ENCODE measurements at regions not wholly inside any gene's neighbourhood (a gene's known extent, or its start where the extent isn't known, plus 50 kb on each side); places are given as distances from the start of the nearest gene placed in this dataset.

DNA sequence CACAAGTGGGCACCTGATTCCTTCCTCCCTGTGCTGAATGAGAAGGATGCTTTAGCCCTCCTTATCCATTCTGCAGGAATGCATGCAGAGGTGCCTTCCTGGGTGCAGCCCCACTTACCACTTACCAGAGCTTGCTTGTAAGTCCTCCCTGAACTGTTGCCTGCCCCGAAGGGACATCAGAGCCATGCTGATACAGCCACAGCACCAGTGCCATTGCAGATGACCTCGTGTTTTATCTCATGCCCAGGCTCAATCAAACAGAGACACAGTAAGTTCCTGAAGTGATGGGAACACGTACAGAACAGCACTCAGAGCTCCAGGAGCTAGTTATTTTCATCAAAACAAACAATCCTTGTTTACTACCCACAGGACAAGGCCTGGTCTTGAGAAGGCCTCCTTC lies 81.9 kb downstream of the ATP1A1 start:
- Histone ChIP-seq H3K36me3 (ENCODE audit: control insufficient read depth in 1 of 2, insufficient read depth in 2 of 2, low read length in 1 of 2) (no peaks in the 10 kb centered on the region), H3K4me1 (ENCODE audit: control insufficient read depth in 1 of 2, insufficient read depth in 2 of 2, low read length in 2 of 2) (no peaks in the 10 kb centered on the region), H3K27ac (ENCODE audit: low read depth in 1 of 2, low read length in 2 of 2) (no peak overlapping the region), H3K4me3 (ENCODE audit: low read length in 2 of 2) (no peak overlapping the region), H3K9me3 (ENCODE audit: control insufficient read depth, low read length) (no peaks in the 10 kb centered on the region), H3K27me3 (ENCODE audit: control insufficient read depth in 1 of 2, insufficient read depth in 2 of 2, low read length in 1 of 2) (no peaks in the 10 kb centered on the region)
- DNase-seq (no peak), ATAC-seq (ENCODE audit: low FRiP score) (peak; percentile 30)
- WGBS, 2 donors = 86 to 94% methylated on average over 3 of the region's 3 CpGs
- intact Hi-C loops (cut with DNase I) = no loop called here

DNA sequence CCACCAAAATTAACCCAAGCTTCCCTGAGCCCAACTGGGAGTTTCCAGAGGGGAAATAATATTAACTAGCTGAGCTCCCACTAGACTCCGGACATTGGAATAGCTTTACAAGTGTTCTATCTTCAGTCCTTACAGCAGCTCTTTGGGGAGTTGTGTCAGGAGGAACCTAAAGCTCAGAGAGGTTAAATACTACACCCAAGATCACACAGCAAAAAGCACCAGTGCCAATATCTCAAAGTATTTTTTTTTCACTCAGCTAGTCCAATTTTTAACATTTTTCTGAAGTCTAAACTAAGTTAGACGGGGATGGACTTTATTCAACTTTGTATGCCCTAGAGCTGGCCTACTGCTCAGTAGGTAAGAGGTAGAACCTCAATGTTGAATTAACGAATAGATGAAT lies 82.5 kb downstream of the ATP1A1 start:
- H3K27me3 ChIP-seq (ENCODE audit: control insufficient read depth in 1 of 2, insufficient read depth in 2 of 2, low read length in 1 of 2) = no peaks in the 10 kb centered on the region
- H3K4me3 ChIP-seq (ENCODE audit: low read length in 2 of 2) = no peak overlapping the region
- H3K27ac ChIP-seq (ENCODE audit: low read depth in 1 of 2, low read length in 2 of 2) = no peak overlapping the region
- ATAC-seq (ENCODE audit: low FRiP score) (no peak), DNase-seq (no peak)
- 91 to 94% methylated on average over 3 of the region's 3 CpGs for WGBS, 2 donors
- no peaks in the 10 kb centered on the region for H3K9me3 ChIP-seq (ENCODE audit: control insufficient read depth, low read length)
- H3K36me3 ChIP-seq (ENCODE audit: control insufficient read depth in 1 of 2, insufficient read depth in 2 of 2, low read length in 1 of 2) = no peaks in the 10 kb centered on the region
- intact Hi-C loops (cut with DNase I) = no loop called here
- H3K4me1 ChIP-seq (ENCODE audit: control insufficient read depth in 1 of 2, insufficient read depth in 2 of 2, low read length in 2 of 2) = no peaks in the 10 kb centered on the region

DNA sequence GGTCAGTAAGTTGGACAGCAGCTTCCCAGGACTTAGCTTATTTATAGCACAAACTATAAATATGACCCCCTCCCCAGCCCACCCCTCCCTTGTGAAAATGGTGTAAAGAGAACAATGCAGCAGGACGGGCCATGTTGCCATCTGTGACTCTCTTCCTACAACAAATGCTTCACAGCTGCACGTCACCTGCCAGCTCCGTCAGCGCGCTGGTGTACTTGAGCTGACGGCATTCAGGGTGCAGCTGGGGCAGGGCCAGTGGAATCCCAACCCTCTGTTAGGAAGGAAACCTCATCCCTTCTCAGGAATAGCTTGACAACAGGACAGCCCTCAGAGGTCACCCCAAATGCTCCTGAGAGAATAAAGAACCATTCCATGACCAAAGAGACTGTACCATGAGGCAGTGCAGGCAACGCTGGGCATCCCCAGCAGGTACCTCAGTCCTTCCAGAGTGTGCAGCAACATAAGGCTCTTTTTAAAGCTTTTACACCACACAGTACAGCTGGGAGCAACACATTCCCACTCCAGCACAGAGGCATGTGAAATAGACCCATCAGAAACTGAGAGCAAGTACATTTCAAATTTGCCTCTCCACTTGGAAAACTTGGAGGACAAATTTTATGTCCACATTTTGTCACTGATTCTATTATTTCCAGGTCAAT lies 85.0 kb downstream of the ATP1A1 start:
- Histone ChIP-seq H3K4me1 (ENCODE audit: control insufficient read depth in 1 of 2, insufficient read depth in 2 of 2, low read length in 2 of 2) (no peaks in the 10 kb centered on the region), H3K4me3 (ENCODE audit: low read length in 2 of 2) (no peak overlapping the region), H3K27me3 (ENCODE audit: control insufficient read depth in 1 of 2, insufficient read depth in 2 of 2, low read length in 1 of 2) (no peaks in the 10 kb centered on the region), H3K27ac (ENCODE audit: low read depth in 1 of 2, low read length in 2 of 2) (no peak overlapping the region), H3K36me3 (ENCODE audit: control insufficient read depth in 1 of 2, insufficient read depth in 2 of 2, low read length in 1 of 2) (no peaks in the 10 kb centered on the region), H3K9me3 (ENCODE audit: control insufficient read depth, low read length) (no peaks in the 10 kb centered on the region)
- 92 to 93% methylated on average over 7 of the region's 7 CpGs for WGBS, 2 donors
- ATAC-seq (ENCODE audit: low FRiP score) (no peak), DNase-seq (no peak)
- intact Hi-C loops (cut with DNase I) = no loop called here

DNA sequence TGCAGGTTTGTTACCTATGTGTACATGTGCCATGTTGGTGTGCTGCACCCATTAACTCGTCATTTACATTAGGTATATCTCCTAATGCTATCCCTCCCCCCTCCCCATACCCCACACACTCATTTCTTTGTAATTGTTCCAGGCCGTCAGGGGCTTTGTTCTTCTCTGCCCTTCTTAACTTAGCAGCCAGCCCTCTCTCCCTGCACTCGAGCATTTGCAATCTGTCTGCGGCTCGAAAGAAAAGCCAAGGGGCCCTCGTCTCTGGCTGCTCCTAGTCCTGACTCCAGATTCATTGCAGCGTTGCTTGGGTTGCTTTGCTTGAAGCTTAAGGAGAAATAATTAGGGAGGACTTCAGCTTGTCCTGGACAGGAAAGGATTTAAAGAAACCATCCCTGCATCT lies 85.7 kb downstream of the ATP1A1 start:
- H3K36me3 ChIP-seq (ENCODE audit: control insufficient read depth in 1 of 2, insufficient read depth in 2 of 2, low read length in 1 of 2) = no peaks in the 10 kb centered on the region
- no peak for DNase-seq
- intact Hi-C loops (cut with DNase I) = no loop called here

DNA sequence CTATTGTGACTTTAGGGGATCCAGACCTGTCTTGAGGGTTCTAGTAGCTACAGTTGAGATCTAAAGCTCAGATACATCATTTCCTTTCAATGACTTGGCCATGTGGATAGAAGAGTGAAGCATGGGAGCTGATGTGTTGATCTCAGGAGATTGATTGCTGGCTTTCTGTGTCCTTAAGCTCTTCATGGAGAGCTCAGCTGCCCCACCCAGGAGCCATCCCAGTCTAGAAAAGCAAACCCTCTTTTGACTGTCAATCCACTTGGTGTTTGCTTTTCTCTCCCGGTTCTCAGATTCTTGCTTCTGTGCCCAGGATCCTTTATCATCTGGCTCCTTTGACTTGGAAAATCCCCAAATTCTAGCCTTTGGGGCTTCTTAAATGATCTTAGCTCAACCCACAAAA lies 87.2 kb downstream of the ATP1A1 start:
- intact Hi-C loops (cut with DNase I) = no loop called here
- DNase-seq (no peak), ATAC-seq (ENCODE audit: low FRiP score) (no peak)
- WGBS, 2 donors = 0 to 9% methylated on average over 1 of the region's 1 CpG
- no peak overlapping the region for H3K27ac ChIP-seq (ENCODE audit: low read depth in 1 of 2, low read length in 2 of 2)
- H3K4me3 ChIP-seq (ENCODE audit: low read length in 2 of 2) = no peak overlapping the region
- no peaks in the 10 kb centered on the region for H3K36me3 ChIP-seq (ENCODE audit: control insufficient read depth in 1 of 2, insufficient read depth in 2 of 2, low read length in 1 of 2)
- no peaks in the 10 kb centered on the region for H3K27me3 ChIP-seq (ENCODE audit: control insufficient read depth in 1 of 2, insufficient read depth in 2 of 2, low read length in 1 of 2)
- H3K4me1 ChIP-seq (ENCODE audit: control insufficient read depth in 1 of 2, insufficient read depth in 2 of 2, low read length in 2 of 2) = no peaks in the 10 kb centered on the region
- H3K9me3 ChIP-seq (ENCODE audit: control insufficient read depth, low read length) = no peaks in the 10 kb centered on the region

More for the DNA sequence above, 85.7 kb downstream of the ATP1A1 start:
- no peak overlapping the region for H3K27ac ChIP-seq (ENCODE audit: low read depth in 1 of 2, low read length in 2 of 2)
- no peak overlapping the region for H3K4me3 ChIP-seq (ENCODE audit: low read length in 2 of 2)
- H3K27me3 ChIP-seq (ENCODE audit: control insufficient read depth in 1 of 2, insufficient read depth in 2 of 2, low read length in 1 of 2) = no peaks in the 10 kb centered on the region
- no peaks in the 10 kb centered on the region for H3K9me3 ChIP-seq (ENCODE audit: control insufficient read depth, low read length)
- H3K4me1 ChIP-seq (ENCODE audit: control insufficient read depth in 1 of 2, insufficient read depth in 2 of 2, low read length in 2 of 2) = no peaks in the 10 kb centered on the region
- no peak for ATAC-seq (ENCODE audit: low FRiP score)
- 90 to 97% methylated on average over 7 of the region's 7 CpGs for WGBS, 2 donors

DNA sequence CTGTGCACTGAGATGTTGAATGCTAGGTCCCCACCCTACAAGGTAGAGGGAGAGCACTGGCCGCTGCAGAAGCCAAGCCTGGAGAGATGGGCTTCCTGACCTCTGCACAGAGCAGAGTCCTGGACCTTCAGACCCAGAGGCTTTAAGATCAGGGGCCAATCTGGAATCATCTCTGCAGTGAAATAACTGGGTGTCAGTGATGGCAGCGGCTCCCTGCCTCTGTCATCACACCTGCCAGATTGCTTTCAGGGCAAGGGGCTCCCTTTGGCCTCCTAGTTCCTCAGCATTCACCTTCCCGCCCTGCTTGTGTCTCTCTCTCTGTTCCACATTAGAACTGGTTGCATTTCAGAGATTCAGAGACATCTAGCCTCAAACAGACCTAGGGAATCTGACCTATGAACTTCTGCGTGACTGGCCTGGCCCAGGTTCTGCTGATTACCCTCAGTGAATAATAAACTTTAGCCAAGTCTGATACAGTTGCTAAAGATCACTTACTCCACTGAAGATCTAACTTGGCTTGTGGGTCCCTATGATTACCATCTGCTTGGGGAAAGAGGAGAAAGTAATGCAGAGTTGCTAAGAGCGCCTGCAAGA lies 87.8 kb downstream of the ATP1A1 start:
- Histone ChIP-seq H3K9me3 (ENCODE audit: control insufficient read depth, low read length) (no peaks in the 10 kb centered on the region), H3K4me1 (ENCODE audit: control insufficient read depth in 1 of 2, insufficient read depth in 2 of 2, low read length in 2 of 2) (no peaks in the 10 kb centered on the region), H3K27me3 (ENCODE audit: control insufficient read depth in 1 of 2, insufficient read depth in 2 of 2, low read length in 1 of 2) (no peaks in the 10 kb centered on the region), H3K27ac (ENCODE audit: low read depth in 1 of 2, low read length in 2 of 2) (no peak overlapping the region), H3K36me3 (ENCODE audit: control insufficient read depth in 1 of 2, insufficient read depth in 2 of 2, low read length in 1 of 2) (no peaks in the 10 kb centered on the region), H3K4me3 (ENCODE audit: low read length in 2 of 2) (no peak overlapping the region)
- 92 to 94% methylated on average over 5 of the region's 5 CpGs for WGBS, 2 donors
- DNase-seq = no peak
- intact Hi-C loops (cut with DNase I) = no loop called here
- no peak for ATAC-seq (ENCODE audit: low FRiP score)

DNA sequence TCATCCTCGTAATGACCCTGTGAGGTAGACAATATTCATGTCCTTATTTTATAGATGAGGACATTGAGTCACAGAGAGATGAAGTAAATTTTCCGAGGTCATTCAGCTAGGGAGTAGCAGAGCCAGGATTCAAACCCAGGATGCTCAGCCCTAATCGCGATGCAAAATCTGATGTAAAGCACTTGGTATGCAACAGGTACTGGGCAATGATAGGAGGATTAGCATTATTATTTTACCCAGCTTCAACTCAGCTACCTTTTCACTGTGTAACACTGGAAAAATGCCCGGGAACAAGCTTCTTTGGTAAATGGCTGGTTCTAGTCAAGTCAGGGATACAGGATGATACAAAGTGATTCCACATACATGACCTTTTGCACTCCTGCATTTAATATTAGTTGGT lies 88.7 kb downstream of the ATP1A1 start:
- no peaks in the 10 kb centered on the region for H3K27me3 ChIP-seq (ENCODE audit: control insufficient read depth in 1 of 2, insufficient read depth in 2 of 2, low read length in 1 of 2)
- H3K27ac ChIP-seq (ENCODE audit: low read depth in 1 of 2, low read length in 2 of 2) = no peak overlapping the region
- H3K4me1 ChIP-seq (ENCODE audit: control insufficient read depth in 1 of 2, insufficient read depth in 2 of 2, low read length in 2 of 2) = no peaks in the 10 kb centered on the region
- no peak for ATAC-seq (ENCODE audit: low FRiP score)
- intact Hi-C loops (cut with DNase I) = no loop called here
- no peaks in the 10 kb centered on the region for H3K36me3 ChIP-seq (ENCODE audit: control insufficient read depth in 1 of 2, insufficient read depth in 2 of 2, low read length in 1 of 2)
- no peaks in the 10 kb centered on the region for H3K9me3 ChIP-seq (ENCODE audit: control insufficient read depth, low read length)
- no peak overlapping the region for H3K4me3 ChIP-seq (ENCODE audit: low read length in 2 of 2)
- no peak for DNase-seq
- WGBS, 2 donors = 88 to 92% methylated on average over 5 of the region's 5 CpGs

DNA sequence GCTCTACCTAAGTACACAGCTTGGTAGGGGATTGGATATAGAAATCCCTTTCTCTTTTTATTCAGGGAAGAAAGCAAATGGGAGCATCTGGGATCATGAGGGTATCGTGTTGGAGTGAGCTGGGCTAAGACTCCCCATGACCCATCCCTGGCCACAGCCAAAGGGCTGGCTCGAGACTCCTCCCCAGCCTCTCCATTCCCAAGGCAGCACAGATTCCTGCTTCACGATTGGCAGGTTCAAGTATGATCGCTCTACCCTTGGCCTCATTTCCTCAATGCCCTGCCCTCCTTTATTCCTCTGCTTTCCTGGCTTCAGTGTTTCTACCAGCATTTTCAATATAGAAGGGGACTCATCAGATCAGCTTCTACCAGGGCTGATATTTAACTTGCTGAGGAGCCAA lies 89.7 kb downstream of the ATP1A1 start:
- ATAC-seq (ENCODE audit: low FRiP score) = no peak
- no peak for DNase-seq
- H3K4me1 ChIP-seq (ENCODE audit: control insufficient read depth in 1 of 2, insufficient read depth in 2 of 2, low read length in 2 of 2) = no peaks in the 10 kb centered on the region
- H3K9me3 ChIP-seq (ENCODE audit: control insufficient read depth, low read length) = no peaks in the 10 kb centered on the region
- H3K27me3 ChIP-seq (ENCODE audit: control insufficient read depth in 1 of 2, insufficient read depth in 2 of 2, low read length in 1 of 2) = no peaks in the 10 kb centered on the region
- 86 to 87% methylated on average over 4 of the region's 4 CpGs for WGBS, 2 donors
- no peak overlapping the region for H3K4me3 ChIP-seq (ENCODE audit: low read length in 2 of 2)
- intact Hi-C loops (cut with DNase I) = no loop called here
- H3K27ac ChIP-seq (ENCODE audit: low read depth in 1 of 2, low read length in 2 of 2) = no peak overlapping the region
- H3K36me3 ChIP-seq (ENCODE audit: control insufficient read depth in 1 of 2, insufficient read depth in 2 of 2, low read length in 1 of 2) = no peaks in the 10 kb centered on the region

DNA sequence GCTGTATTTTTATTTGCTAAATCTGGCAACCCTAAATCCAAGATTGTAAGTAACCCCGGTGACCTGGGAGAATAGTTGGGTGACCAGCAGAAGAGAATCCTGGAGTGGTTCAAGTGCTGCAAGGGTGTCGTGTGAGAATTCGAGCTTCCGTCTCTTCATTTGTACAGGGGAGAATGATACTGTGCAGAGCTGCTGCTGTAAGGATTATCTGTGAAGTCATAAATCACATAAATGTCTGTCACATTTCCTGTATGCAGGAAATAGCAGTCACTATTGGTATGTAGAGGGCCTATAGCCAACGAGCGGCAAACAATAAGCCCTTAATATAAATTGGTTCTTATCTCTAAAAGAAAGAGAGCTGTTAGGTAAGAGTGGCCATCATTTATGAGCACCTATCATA lies 90.7 kb downstream of the ATP1A1 start:
- ATAC-seq (ENCODE audit: low FRiP score) (no peak), DNase-seq (no peak)
- intact Hi-C loops (cut with DNase I) = no loop called here
- H3K36me3 ChIP-seq (ENCODE audit: control insufficient read depth in 1 of 2, insufficient read depth in 2 of 2, low read length in 1 of 2) = no peaks in the 10 kb centered on the region
- H3K4me3 ChIP-seq (ENCODE audit: low read length in 2 of 2) = no peak overlapping the region
- H3K4me1 ChIP-seq (ENCODE audit: control insufficient read depth in 1 of 2, insufficient read depth in 2 of 2, low read length in 2 of 2) = no peaks in the 10 kb centered on the region
- no peaks in the 10 kb centered on the region for H3K27me3 ChIP-seq (ENCODE audit: control insufficient read depth in 1 of 2, insufficient read depth in 2 of 2, low read length in 1 of 2)
- WGBS, 2 donors = 86 to 87% methylated on average over 6 of the region's 6 CpGs
- no peak overlapping the region for H3K27ac ChIP-seq (ENCODE audit: low read depth in 1 of 2, low read length in 2 of 2)
- no peaks in the 10 kb centered on the region for H3K9me3 ChIP-seq (ENCODE audit: control insufficient read depth, low read length)
